Spleen (tissue), 11 donors: ENCODE measurements at regions not wholly inside any gene's neighbourhood (a gene's known extent, or its start where the extent isn't known, plus 50 kb on each side); places are given as distances from the start of the nearest gene placed in this dataset.

Source experiments
- DNase-seq: peaks from one replicate; pipeline ENCODE4 v3.0.0-alpha.2; 2020
- H3K27ac ChIP-seq, 8 donors: fragments of 200-600 bp; sonication (generic) in 7 of 8; 1 replicate in 4 of 8; 2 replicates in 4 of 8; pipeline versions ENCODE4 v1.5.0 to v1.8.0; 2016 to 2021; ENCODE audit warnings: inconsistent platforms in 4 of 8, mild to moderate bottlenecking in 4 of 8, moderate library complexity in 1 of 8
- H3K27me3 ChIP-seq, 7 donors: fragments of 200-600 bp; sonication (generic) in 6 of 7; replicated peaks in 1 of 7; 1 replicate in 4 of 7; 2 replicates in 3 of 7; pipeline versions ENCODE4 v1.5.0 to v1.8.0; 2016 to 2021; ENCODE audit warnings: inconsistent platforms in 3 of 7, mild to moderate bottlenecking in 1 of 7
- H3K36me3 ChIP-seq, 6 donors: fragments of 200-600 bp; sonication (generic) in 5 of 6; 1 replicate in 4 of 6; 2 replicates in 2 of 6; pipeline versions ENCODE4 v1.5.0 to v1.8.0; 2016 to 2021; ENCODE audit warnings: inconsistent platforms in 2 of 6
- H3K4me1 ChIP-seq, 6 donors: fragments of 200-600 bp; sonication (generic) in 5 of 6; 1 replicate in 3 of 6; 2 replicates in 3 of 6; pipeline versions ENCODE4 v1.5.0 to v1.8.0; 2016 to 2021; ENCODE audit warnings: inconsistent platforms in 3 of 6
- H3K4me3 ChIP-seq, 8 donors: fragments of 200-600 bp; sonication (generic) in 7 of 8; 1 replicate in 4 of 8; 2 replicates in 4 of 8; pipeline versions ENCODE4 v1.5.0 to v1.8.0; 2016 to 2021; ENCODE audit warnings: inconsistent platforms in 4 of 8, mild to moderate bottlenecking in 4 of 8, moderate library complexity in 2 of 8
- H3K9me3 ChIP-seq, 8 donors: fragments of 200-600 bp; sonication (generic) in 7 of 8; 1 replicate in 4 of 8; 2 replicates in 4 of 8; pipeline versions ENCODE4 v1.5.0 to v1.8.0; 2016 to 2021; ENCODE audit warnings: inconsistent platforms in 4 of 8
- POLR2A ChIP-seq, 3 donors: fragments of 450-650 bp; IDR thresholded peaks; one replicate each; pipeline ENCODE4 v1.5.1; 2017; ENCODE audit warnings: antibody characterized with exemption in 3 of 3, mild to moderate bottlenecking in 1 of 3
- POLR2AphosphoS5 ChIP-seq, 3 donors: sonication (generic); formaldehyde crosslinking; IDR thresholded peaks; one replicate each; pipeline ENCODE4 v1.5.1; 2017; ENCODE audit warnings: antibody characterized with exemption in 3 of 3
- WGBS, 5 donors: extraction: QIAGEN DNeasy Blood & Tissue Kit in 3 of 5; methylation state at CpG; one replicate each; pipeline versions ENCODE4 v1.1.5 to v1.1.7; 2013 to 2018; 5-methylcytosine and 5-hydroxymethylcytosine counted together
- intact Hi-C: fragments of 100-400 bp; cut with DNase I; formaldehyde crosslinking; loops from one replicate; pipeline ENCODE4 v1.15.0; 2023; ENCODE audit warnings: low total_unique reads
- TF ChIP-seq, protein P1 (sequence below), 11 experiments: fragments of 200-600 bp in 7 of 11; fragments of 450-650 bp in 4 of 11; sonication (generic) in 4 of 11; IDR thresholded peaks in 8 of 11; conservative IDR thresholded peaks in 3 of 11; 1 replicate in 7 of 11; 2 replicates in 4 of 11; pipeline versions ENCODE4 v1.4.0 to v1.8.0; 2016 to 2021; ENCODE audit warnings: antibody characterized with exemption in 11 of 11, inconsistent platforms in 4 of 11, mild to moderate bottlenecking in 1 of 11
- donor health status: healthy with polysubstance abuse.
- donor health status: DM: no; HTN: no; CAD: no; lungs with moderate emphysema.
- donor health status: DM: no; HTN: no; CAD: no.
- donor health status: Bipolar disorder and iron deficiency.
- donor health status: healthy.
- donor health status: DM: no; HTN: no; CAD: no.
- donor health status: DM: yes; HTN: yes; CAD: no.

DNA sequence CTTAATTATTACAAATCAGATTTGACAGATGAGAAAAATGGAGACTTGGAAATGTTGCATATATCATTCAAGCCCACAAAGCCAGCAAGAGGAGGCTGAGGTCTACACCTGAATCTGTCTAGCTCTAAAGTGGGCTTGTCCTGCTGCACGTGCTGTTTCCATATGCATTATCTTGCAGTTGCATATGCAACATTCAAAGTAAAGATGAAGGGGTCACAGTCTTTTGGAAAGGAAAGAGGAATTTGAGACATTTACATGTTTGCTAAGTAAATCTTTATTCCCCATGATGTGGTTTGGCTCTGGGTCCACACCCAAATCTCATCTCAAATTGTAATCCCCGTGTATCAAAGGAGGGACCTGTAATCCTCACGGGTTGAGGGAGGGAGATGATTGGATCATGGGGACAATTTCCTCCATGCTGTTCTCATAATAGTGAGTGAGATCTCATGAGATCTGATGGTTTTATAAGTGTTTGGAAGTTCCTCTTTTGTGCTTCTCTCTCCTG is 98.3 kb downstream of the BACH1 start:
- intact Hi-C loops, result no loop called here
- peaks cover 0 to 36% (median 14%) of the 10 kb centered on the region in 8 donors for H3K9me3 ChIP-seq
- no peak overlapping the region for H3K4me3 ChIP-seq
- no peak for TF ChIP-seq POLR2AphosphoS5 (IDR thresholded peaks at IDR 0.05)
- TF ChIP-seq POLR2A (IDR thresholded peaks at IDR 0.05), result no peak
- TF ChIP-seq, protein P1, sequence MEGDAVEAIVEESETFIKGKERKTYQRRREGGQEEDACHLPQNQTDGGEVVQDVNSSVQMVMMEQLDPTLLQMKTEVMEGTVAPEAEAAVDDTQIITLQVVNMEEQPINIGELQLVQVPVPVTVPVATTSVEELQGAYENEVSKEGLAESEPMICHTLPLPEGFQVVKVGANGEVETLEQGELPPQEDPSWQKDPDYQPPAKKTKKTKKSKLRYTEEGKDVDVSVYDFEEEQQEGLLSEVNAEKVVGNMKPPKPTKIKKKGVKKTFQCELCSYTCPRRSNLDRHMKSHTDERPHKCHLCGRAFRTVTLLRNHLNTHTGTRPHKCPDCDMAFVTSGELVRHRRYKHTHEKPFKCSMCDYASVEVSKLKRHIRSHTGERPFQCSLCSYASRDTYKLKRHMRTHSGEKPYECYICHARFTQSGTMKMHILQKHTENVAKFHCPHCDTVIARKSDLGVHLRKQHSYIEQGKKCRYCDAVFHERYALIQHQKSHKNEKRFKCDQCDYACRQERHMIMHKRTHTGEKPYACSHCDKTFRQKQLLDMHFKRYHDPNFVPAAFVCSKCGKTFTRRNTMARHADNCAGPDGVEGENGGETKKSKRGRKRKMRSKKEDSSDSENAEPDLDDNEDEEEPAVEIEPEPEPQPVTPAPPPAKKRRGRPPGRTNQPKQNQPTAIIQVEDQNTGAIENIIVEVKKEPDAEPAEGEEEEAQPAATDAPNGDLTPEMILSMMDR (IDR thresholded peaks at IDR 0.05 in 8 of 11, conservative IDR thresholded peaks at IDR 0.05 in 3 of 11), result no peak
- no peak overlapping the region for H3K27ac ChIP-seq
- WGBS, 5 donors, result 93 to 99% (median 96%) methylated on average over 3 of the region's 3 CpGs
- peaks cover 0 to 34% (median 0%) of the 10 kb centered on the region in 6 donors for H3K36me3 ChIP-seq
- DNase-seq, result no peak
- no peaks in the 10 kb centered on the region for H3K27me3 ChIP-seq
- H3K4me1 ChIP-seq, result no peaks in the 10 kb centered on the region

DNA sequence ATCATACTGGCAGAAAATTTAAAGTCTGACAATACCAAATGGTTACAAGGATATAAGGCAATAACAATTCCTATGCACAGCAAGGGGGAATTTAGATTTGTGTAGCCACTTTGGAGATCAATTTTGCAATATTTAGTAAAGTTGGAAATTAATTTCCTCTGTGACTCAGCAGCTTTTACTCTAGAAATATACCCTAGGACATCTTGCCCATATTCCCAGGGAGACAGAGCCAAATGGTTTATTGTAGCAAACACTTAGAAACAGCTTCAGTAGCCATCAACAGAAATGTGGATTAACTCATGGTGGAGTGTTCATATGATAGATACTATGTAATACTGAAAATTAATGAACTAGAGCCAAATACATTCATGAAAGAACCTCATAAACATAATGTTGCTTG is 104.6 kb downstream of the BACH1 start:
- intact Hi-C loops, result no loop called here
- H3K4me3 ChIP-seq, result no peak overlapping the region
- peaks cover 0 to 26% (median 0%) of the 10 kb centered on the region in 6 donors for H3K36me3 ChIP-seq
- no peak for DNase-seq
- H3K4me1 ChIP-seq, result peaks cover 0 to 5% (median 0%) of the 10 kb centered on the region in 6 donors
- H3K27ac ChIP-seq, result peak overlapping the region in 1 of 8 donors; percentile 76
- TF ChIP-seq, protein P1 (IDR thresholded peaks at IDR 0.05 in 8 of 11, conservative IDR thresholded peaks at IDR 0.05 in 3 of 11), result no peak
- TF ChIP-seq POLR2A (IDR thresholded peaks at IDR 0.05), result no peak
- H3K9me3 ChIP-seq, result peaks cover 0 to 27% (median 11%) of the 10 kb centered on the region in 8 donors
- H3K27me3 ChIP-seq, result no peaks in the 10 kb centered on the region

DNA sequence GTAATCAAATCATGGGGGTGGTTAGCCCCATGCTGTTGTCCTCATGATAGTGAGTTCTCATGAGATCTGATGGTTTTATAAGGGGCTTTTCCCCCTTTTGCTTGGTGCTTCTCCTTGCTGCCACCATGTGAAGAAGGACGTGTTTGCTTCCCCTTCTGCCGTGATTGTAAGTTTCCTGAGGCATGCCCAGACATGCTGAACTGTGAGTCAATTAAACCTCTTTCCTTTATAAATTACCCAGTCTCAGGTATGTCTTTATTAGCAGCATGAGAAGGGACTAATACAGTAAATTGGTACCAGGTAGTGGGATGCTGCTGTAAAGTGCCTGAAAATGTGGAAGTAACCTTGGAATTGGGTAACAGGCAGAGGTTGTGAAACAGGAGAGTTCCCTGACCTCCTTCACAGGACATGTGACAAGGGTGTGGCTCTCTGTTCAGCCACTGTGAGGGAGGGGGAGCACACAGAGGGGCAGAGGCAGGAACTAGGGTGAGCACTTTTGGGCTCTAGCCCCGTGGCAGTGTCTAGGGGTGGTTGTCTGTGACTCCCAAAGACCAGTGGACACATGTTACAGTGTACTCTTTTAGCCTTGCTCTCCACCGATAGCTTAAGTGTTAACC is 105.3 kb downstream of the BACH1 start:
- intact Hi-C loops, result no loop called here
- Histone ChIP-seq H3K9me3 (peaks cover 0 to 20% (median 9%) of the 10 kb centered on the region in 8 donors), H3K36me3 (peaks cover 0 to 19% (median 0%) of the 10 kb centered on the region in 6 donors), H3K4me3 (no peak overlapping the region), H3K27ac (peak overlapping the region in 2 of 8 donors; percentile 49 to 76), H3K4me1 (peaks cover 0 to 5% (median 0%) of the 10 kb centered on the region in 6 donors), H3K27me3 (no peaks in the 10 kb centered on the region)
- 61 to 88% (median 68%) methylated on average over 4 of the region's 4 CpGs for WGBS, 5 donors
- TF ChIP-seq POLR2A (IDR thresholded peaks at IDR 0.05), result no peak
- TF ChIP-seq POLR2AphosphoS5 (IDR thresholded peaks at IDR 0.05), result peak in 1 of 3 donors; percentile 57
- TF ChIP-seq, protein P1 (IDR thresholded peaks at IDR 0.05 in 8 of 11, conservative IDR thresholded peaks at IDR 0.05 in 3 of 11), result no peak
- DNase-seq, result peak; percentile 77

DNA sequence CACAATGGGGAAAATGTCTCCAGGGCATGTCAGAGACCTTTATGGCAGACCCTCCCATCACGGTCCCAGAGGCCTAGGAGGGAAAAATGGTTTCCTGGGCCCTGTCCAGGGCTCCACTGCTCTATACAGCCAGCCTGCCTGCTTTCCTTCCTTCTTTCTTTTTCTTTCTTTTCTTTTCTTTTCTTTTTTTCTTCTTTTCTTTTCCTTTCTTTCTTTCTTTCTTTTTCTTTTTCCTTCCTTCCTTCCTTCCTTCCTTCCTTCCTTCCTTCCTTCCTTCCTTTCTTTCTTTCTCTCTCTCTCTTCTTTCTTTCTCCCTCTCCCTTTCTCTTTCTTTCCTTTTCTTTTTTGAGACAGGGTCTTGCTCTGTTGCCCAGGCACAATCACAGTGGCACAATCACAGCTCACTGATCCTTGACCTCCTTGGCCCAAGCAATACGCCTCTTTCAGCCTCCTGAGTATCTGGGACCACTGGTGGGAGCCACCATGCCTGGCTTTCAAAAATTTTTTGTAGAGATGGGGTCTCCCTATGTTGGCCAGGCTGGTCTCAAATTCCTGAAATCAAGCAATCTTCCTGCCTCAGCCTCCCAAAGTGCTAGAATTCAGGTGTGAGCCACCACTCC is 106.9 kb downstream of the BACH1 start:
- no peak overlapping the region for H3K27ac ChIP-seq
- H3K4me1 ChIP-seq, result peaks cover 0 to 5% (median 0%) of the 10 kb centered on the region in 6 donors
- 92 to 98% (median 96%) methylated on average over 2 of the region's 2 CpGs for WGBS, 5 donors
- intact Hi-C loops, result no loop called here
- no peaks in the 10 kb centered on the region for H3K27me3 ChIP-seq
- TF ChIP-seq, protein P1 (IDR thresholded peaks at IDR 0.05 in 8 of 11, conservative IDR thresholded peaks at IDR 0.05 in 3 of 11), result no peak
- no peak for TF ChIP-seq POLR2AphosphoS5 (IDR thresholded peaks at IDR 0.05)
- no peak for TF ChIP-seq POLR2A (IDR thresholded peaks at IDR 0.05)
- H3K4me3 ChIP-seq, result no peak overlapping the region
- DNase-seq, result no peak
- peaks cover 0 to 8% (median 0%) of the 10 kb centered on the region in 6 donors for H3K36me3 ChIP-seq
- H3K9me3 ChIP-seq, result peaks cover 0 to 7% (median 0%) of the 10 kb centered on the region in 8 donors
